Karpas-422 (cell line): ENCODE measurements at regions not wholly inside any gene's neighbourhood (a gene's known extent, or its start where the extent isn't known, plus 50 kb on each side); places are given as distances from the start of the nearest gene placed in this dataset.
"Not testable (repeated sequence)": the region's sequence is repeated elsewhere in the genome, so short reads cannot be mapped to it uniquely, and the experiment has no call there.

ENCODE experiments used
- DNase-seq: peaks from one replicate; pipeline ENCODE4 v3.0.0-alpha.2; 2015
- H2AFZ ChIP-seq: fragments of 200-600 bp; sonication (generic); 2 replicates; pipeline ENCODE4 v1.6.1; 2014; ENCODE audit warnings: antibody characterized with exemption, low read length, mixed read lengths
- H3K27ac ChIP-seq: fragments of 200-600 bp; sonication (generic); 2 replicates; pipeline ENCODE4 v1.5.1; 2014; ENCODE audit warnings: mild to moderate bottlenecking, low read length, moderate library complexity
- H3K27me3 ChIP-seq: fragments of 200-600 bp; sonication (generic); 2 replicates; pipeline ENCODE4 v1.6.1; 2014; ENCODE audit warnings: low read length, mixed read lengths
- H3K36me3 ChIP-seq: fragments of 200-600 bp; sonication (generic); 2 replicates; pipeline ENCODE4 v1.6.1; 2014; ENCODE audit warnings: low read length, mixed read lengths; ENCODE audit not compliant: insufficient read depth
- H3K4me1 ChIP-seq: fragments of 200-600 bp; sonication (generic); 2 replicates; pipeline ENCODE4 v1.6.1; 2014; ENCODE audit warnings: mild to moderate bottlenecking, low read length, mixed read lengths
- H3K4me2 ChIP-seq: fragments of 200-600 bp; sonication (generic); 2 replicates; pipeline ENCODE4 v1.6.1; 2014; ENCODE audit warnings: low read length, low read depth, mild to moderate bottlenecking; ENCODE audit not compliant: poor library complexity, severe bottlenecking
- H3K4me3 ChIP-seq: fragments of 200-600 bp; sonication (generic); 2 replicates; pipeline ENCODE4 v1.5.1; 2014; ENCODE audit warnings: mild to moderate bottlenecking, antibody characterized with exemption, low read length, mixed read lengths
- H3K79me2 ChIP-seq: fragments of 200-600 bp; sonication (generic); 2 replicates; pipeline ENCODE4 v1.6.1; 2014; ENCODE audit warnings: mild to moderate bottlenecking, low read length, mixed read lengths
- H3K9ac ChIP-seq: fragments of 200-600 bp; sonication (generic); 2 replicates; pipeline ENCODE4 v1.6.0; 2014; ENCODE audit warnings: low read length
- H3K9me2 ChIP-seq: fragments of 200-600 bp; sonication (generic), shearing (Covaris generic); replicated peaks from 2 replicates; pipeline ENCODE4 v1.6.0; 2014; ENCODE audit warnings: mild to moderate bottlenecking, low read length, moderate library complexity; ENCODE audit not compliant: insufficient read depth
- H3K9me3 ChIP-seq: fragments of 300-700, 200-600 bp; sonication (generic); 2 replicates; pipeline ENCODE4 v1.6.1; 2014; ENCODE audit warnings: low read length, mixed read lengths
- H4K20me1 ChIP-seq: fragments of 200-600 bp; sonication (generic); 2 replicates; pipeline ENCODE4 v1.6.1; 2014; ENCODE audit warnings: mild to moderate bottlenecking, antibody characterized with exemption, low read length, low read depth; ENCODE audit not compliant: insufficient read depth

- not testable (repeated sequence) for H3K9ac ChIP-seq, H3K79me2 ChIP-seq, DNase-seq, H4K20me1 ChIP-seq, H3K36me3 ChIP-seq, H3K9me2 ChIP-seq, H3K4me3 ChIP-seq, H3K9me3 ChIP-seq, H3K27me3 ChIP-seq
- peak overlapping the region; percentile 44; the same call in 1 of the 2 replicates for H2AFZ ChIP-seq
- H3K27ac ChIP-seq: peak overlapping the region; percentile 50; the same call in 1 of the 2 replicates
- peak overlapping the region; percentile 53 for H3K4me2 ChIP-seq
- H3K4me1 ChIP-seq: peaks cover 22% of the 10 kb centered on the region
Measured at GRCh38 chr1:121543988-121544387, 359.2 kb downstream of the SRGAP2C start.

- no peak for DNase-seq
- Histone ChIP-seq H3K4me1 (peaks cover 17% of the 10 kb centered on the region), H3K9ac (no peak overlapping the region), H3K79me2 (peaks cover 7% of the 10 kb centered on the region; the same call in 1 of the 2 replicates), H3K4me2 (peak overlapping the region; percentile 53), H3K36me3 (no peaks in the 10 kb centered on the region), H3K9me2 (no peaks in the 10 kb centered on the region), H2AFZ (peak overlapping the region; percentile 44), H3K9me3 (no peaks in the 10 kb centered on the region), H3K27me3 (no peaks in the 10 kb centered on the region), H4K20me1 (no peaks in the 10 kb centered on the region), H3K27ac (peak overlapping the region; percentile 50), H3K4me3 (peak overlapping the region; percentile 1; the same call in 1 of the 2 replicates)
Measured at GRCh38 chr1:121544500-121544899, 359.7 kb downstream of the SRGAP2C start.

GRCh38 chr1:121545899-121546298 is 361.1 kb downstream of the SRGAP2C start:
- H3K79me2 ChIP-seq, H4K20me1 ChIP-seq, H3K36me3 ChIP-seq, H3K9ac ChIP-seq, H3K4me3 ChIP-seq, H3K9me3 ChIP-seq, H3K4me2 ChIP-seq, H3K27me3 ChIP-seq, H3K9me2 ChIP-seq, H3K27ac ChIP-seq, DNase-seq, H2AFZ ChIP-seq: not testable (repeated sequence)
- H3K4me1 ChIP-seq: peaks cover 17% of the 10 kb centered on the region

GRCh38 chr1:121546830-121547591 is 362.2 kb downstream of the SRGAP2C start:
- Histone ChIP-seq H3K4me2 (no peak overlapping the region), H3K36me3 (no peaks in the 10 kb centered on the region), H3K9ac (no peak overlapping the region), H3K79me2 (0 out of 2 replicates have a peak, but pooled peaks cover 5% of the 10 kb centered on the region), H3K4me1 (peaks cover 28% of the 10 kb centered on the region), H3K9me3 (no peaks in the 10 kb centered on the region), H2AFZ (no peak overlapping the region), H3K9me2 (no peaks in the 10 kb centered on the region), H3K27me3 (no peaks in the 10 kb centered on the region), H3K27ac (no peak overlapping the region; the same call in 1 of the 2 replicates), H3K4me3 (no peak overlapping the region), H4K20me1 (no peaks in the 10 kb centered on the region)
- DNase-seq: no peak

GRCh38 chr1:121547726-121548125 is 363.0 kb downstream of the SRGAP2C start:
- not testable (repeated sequence) for H3K4me2 ChIP-seq, H3K9ac ChIP-seq, H3K4me3 ChIP-seq, H3K27me3 ChIP-seq, H3K79me2 ChIP-seq, H4K20me1 ChIP-seq, H3K27ac ChIP-seq, H3K9me3 ChIP-seq, H3K36me3 ChIP-seq, H3K9me2 ChIP-seq, DNase-seq, H2AFZ ChIP-seq
- peaks cover 36% of the 10 kb centered on the region for H3K4me1 ChIP-seq

- not testable (repeated sequence) for H3K9me2 ChIP-seq, H3K4me3 ChIP-seq, H3K36me3 ChIP-seq, H2AFZ ChIP-seq, H3K27me3 ChIP-seq, H3K79me2 ChIP-seq, H3K9ac ChIP-seq, H3K9me3 ChIP-seq, H4K20me1 ChIP-seq
- H3K4me2 ChIP-seq: peak overlapping the region; percentile 44
- peak; percentile 51 for DNase-seq
- H3K27ac ChIP-seq: peak overlapping the region; percentile 64
- peaks cover 31% of the 10 kb centered on the region for H3K4me1 ChIP-seq
Measured at GRCh38 chr1:121550817-121551216, 366.0 kb downstream of the SRGAP2C start.

- H3K9me2 ChIP-seq, H3K27me3 ChIP-seq, H3K9ac ChIP-seq, H4K20me1 ChIP-seq, H3K79me2 ChIP-seq, H3K9me3 ChIP-seq, H2AFZ ChIP-seq, H3K4me3 ChIP-seq, H3K36me3 ChIP-seq: not testable (repeated sequence)
- H3K4me1 ChIP-seq: peaks cover 38% of the 10 kb centered on the region
- peak; percentile 66 for DNase-seq
- H3K4me2 ChIP-seq: peak overlapping the region; percentile 44
- peak overlapping the region; percentile 64 for H3K27ac ChIP-seq
Measured at GRCh38 chr1:121551491-121551890, 366.7 kb downstream of the SRGAP2C start.

GRCh38 chr1:121556560-121556959 is 371.8 kb downstream of the SRGAP2C start:
- Histone ChIP-seq H3K4me1 (peaks cover 46% of the 10 kb centered on the region), H3K4me2 (peak overlapping the region; percentile 30)
- H3K9me3 ChIP-seq, H2AFZ ChIP-seq, H4K20me1 ChIP-seq, H3K27me3 ChIP-seq, H3K36me3 ChIP-seq, H3K79me2 ChIP-seq, H3K4me3 ChIP-seq, H3K27ac ChIP-seq, H3K9me2 ChIP-seq, H3K9ac ChIP-seq: not testable (repeated sequence)
- peak; percentile 34 for DNase-seq
